ENCODE measurements at regions not wholly inside any gene's neighbourhood (a gene's known extent, or its start where the extent isn't known, plus 50 kb on each side); places are given as distances from the start of the nearest gene placed in this dataset.

GRCh38 chr4:173835903-173836302, 305.9 kb upstream of the HAND2 start:
- Histone ChIP-seq H2BK12ac (ENCODE audit: insufficient read length, low read depth, low read length) (no peak overlapping the region), H2AK5ac (ENCODE audit: insufficient read length, low read length) (no peak overlapping the region), H2AFZ (ENCODE audit: low read length) (no peak overlapping the region), H3K27me3 (ENCODE audit: insufficient read depth, low read length) (no peaks in the 10 kb centered on the region), H3K79me2 (ENCODE audit: insufficient read depth, low read length) (no peaks in the 10 kb centered on the region), H3T11ph (ENCODE audit: low read length) (no peak overlapping the region), H2BK15ac (ENCODE audit: low read depth, low read length) (no peak overlapping the region), H3K9me3 (ENCODE audit: control insufficient read depth, low read depth, low read length) (no peaks in the 10 kb centered on the region), H4K8ac (replicated peaks; ENCODE audit: insufficient read length, low read depth, low read length) (no peak overlapping the region), H4K5ac (ENCODE audit: insufficient read length, low read depth, low read length) (no peak overlapping the region), H2BK20ac (ENCODE audit: low read depth, low read length, poor library complexity, severe bottlenecking) (no peak overlapping the region), H3K56ac (ENCODE audit: insufficient read length, low read depth, low read length) (no peak overlapping the region), H3K18ac (ENCODE audit: insufficient read length, low read depth, low read length) (no peak overlapping the region), H3K23ac (ENCODE audit: insufficient read length, low read depth, low read length) (no peak overlapping the region), H3K79me1 (ENCODE audit: insufficient read depth, low read depth, low read length, poor library complexity, severe bottlenecking) (no peaks in the 10 kb centered on the region), H3K9ac (ENCODE audit: extremely low read depth, insufficient read length, low read length) (no peak overlapping the region), H3K14ac (ENCODE audit: insufficient read depth, low read length) (no peak overlapping the region), H3K23me2 (ENCODE audit: insufficient read length, low read depth, low read length, poor library complexity, severe bottlenecking) (no peaks in the 10 kb centered on the region), H4K91ac (ENCODE audit: insufficient read length, low read depth, low read length) (no peak overlapping the region), H3K4me2 (ENCODE audit: insufficient read depth, insufficient read length, low read length) (no peak overlapping the region), H3K4ac (ENCODE audit: low read depth, low read length) (no peak overlapping the region), H3K27ac (ENCODE audit: insufficient read length, low read depth, low read length) (no peak overlapping the region), H2BK5ac (ENCODE audit: insufficient read length, low read length) (no peak overlapping the region), H4K20me1 (ENCODE audit: control insufficient read depth, insufficient read depth, insufficient read length) (no peaks in the 10 kb centered on the region), H3K4me1 (ENCODE audit: insufficient read depth, low read length) (no peaks in the 10 kb centered on the region), H2BK120ac (ENCODE audit: low read depth, low read length, poor library complexity, severe bottlenecking) (no peak overlapping the region)
- peaks cover 1% of the 10 kb centered on the region; the same call in 1 of the 2 replicates for H3K27me3 Mint-ChIP-seq (ENCODE audit: low read depth)
- DNase-seq, result peak; percentile 35
- no peaks in the 10 kb centered on the region; a peak in 1 of 5 replicates for H3K9me3 Mint-ChIP-seq
- no CpG with 5 or more reads among the region's 4 CpGs for WGBS (ENCODE audit: extremely low coverage, insufficient read length, low lambda C conversion rate)
- no peak overlapping the region for H3K27ac Mint-ChIP-seq
- no peak for TF ChIP-seq CTCF (conservative IDR thresholded peaks at IDR 0.05)
- H3K4me3 Mint-ChIP-seq, result no peak overlapping the region
- peaks cover 15 to 16% of the 10 kb centered on the region in 2 experiments for H3K4me1 Mint-ChIP-seq
- H3K36me3 Mint-ChIP-seq (ENCODE audit: insufficient read depth in 1 of 3, low read depth in 3 of 3), result no peaks in the 10 kb centered on the region
